GM18873 (cell line): ENCODE measurements at regions not wholly inside any gene's neighbourhood (a gene's known extent, or its start where the extent isn't known, plus 50 kb on each side); places are given as distances from the start of the nearest gene placed in this dataset.
"Not testable (repeated sequence)": the region's sequence is repeated elsewhere in the genome, so short reads cannot be mapped to it uniquely, and the experiment has no call there.

Experiments used
- ATAC-seq: cut with Tn5 transposase; IDR thresholded peaks from one replicate; pipeline ENCODE4 v1.9.1; 2021; ENCODE audit warnings: mild to moderate bottlenecking, moderate library complexity, moderate number of reproducible peaks; ENCODE audit not compliant: unreplicated experiment, low FRiP score

DNA sequence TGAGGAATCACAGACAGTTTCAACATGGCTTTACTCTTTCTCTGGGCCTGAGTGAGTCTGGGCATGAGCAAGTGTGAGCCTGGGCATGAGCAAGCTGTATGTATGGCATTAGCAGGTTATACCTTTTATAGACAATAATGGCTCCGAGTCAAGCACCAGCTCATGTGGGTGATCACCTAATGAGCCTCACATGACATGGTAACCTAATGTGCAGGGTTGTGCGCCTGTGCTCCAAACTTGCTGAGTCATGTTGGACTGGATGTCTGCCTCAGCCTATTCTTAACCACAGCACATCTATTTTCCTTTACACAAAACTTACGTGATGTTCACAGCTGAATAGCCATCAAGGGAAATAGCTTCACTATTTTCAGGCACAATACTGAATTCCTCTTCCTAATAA is 236.2 kb upstream of the NRIP1 start:
- no peak for ATAC-seq

DNA sequence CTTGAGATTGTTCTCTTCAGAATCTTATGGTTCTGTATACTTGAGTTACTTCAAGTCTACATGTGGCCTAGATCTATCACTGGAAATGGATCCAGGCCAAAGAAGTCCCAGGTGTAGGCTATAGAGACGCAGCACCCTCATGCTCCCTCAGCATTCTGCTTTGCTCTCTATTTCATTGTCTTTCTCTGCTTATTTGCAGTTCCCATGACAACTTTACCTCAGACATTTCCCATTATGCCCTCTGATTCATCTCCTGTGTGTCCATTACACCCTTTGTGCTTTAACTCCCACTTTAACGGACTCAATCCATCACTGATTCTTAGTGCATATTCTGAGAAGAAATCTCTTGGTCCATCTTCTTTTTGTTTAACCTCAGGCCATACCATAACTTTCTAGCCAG is 236.9 kb upstream of the NRIP1 start:
- no peak for ATAC-seq

DNA sequence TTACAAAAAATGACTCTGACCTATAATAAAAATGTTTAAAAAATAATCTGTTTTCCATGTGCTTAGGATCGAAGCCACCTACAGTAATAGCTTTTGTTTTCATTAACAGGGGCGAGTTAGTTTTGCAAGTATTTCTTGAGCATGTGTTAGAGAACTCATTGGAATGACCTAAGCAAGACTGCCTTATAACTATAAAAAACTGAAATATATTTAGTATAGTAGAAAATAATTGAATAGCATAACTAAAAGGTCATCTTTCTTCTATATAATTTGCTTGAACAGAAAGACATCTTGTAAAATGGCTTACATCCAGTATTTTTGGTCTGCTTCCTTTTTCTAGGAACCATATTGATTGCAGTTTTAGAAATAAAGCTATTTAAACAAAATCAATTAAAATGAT is 241.5 kb upstream of the NRIP1 start:
- ATAC-seq = no peak

DNA sequence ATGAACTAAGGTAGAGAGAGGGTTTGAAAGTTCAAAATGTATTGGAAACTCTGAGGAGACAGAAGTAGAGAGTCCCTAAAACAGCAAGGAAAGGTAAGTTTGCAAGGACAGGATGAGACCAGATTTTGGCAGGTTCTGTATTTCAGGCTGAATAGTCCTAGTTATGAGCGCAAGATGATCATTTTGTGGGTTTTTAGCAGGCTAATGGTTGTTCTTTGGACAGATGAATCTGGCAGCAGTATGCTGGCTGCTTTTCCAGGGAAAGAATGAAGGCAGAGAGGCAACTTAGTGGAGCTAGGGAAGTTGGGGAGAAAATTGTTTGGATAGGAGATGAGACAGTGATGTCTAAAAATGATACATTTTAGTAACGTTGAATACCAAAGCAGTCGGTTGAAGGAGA is 243.5 kb upstream of the NRIP1 start:
- no peak for ATAC-seq

DNA sequence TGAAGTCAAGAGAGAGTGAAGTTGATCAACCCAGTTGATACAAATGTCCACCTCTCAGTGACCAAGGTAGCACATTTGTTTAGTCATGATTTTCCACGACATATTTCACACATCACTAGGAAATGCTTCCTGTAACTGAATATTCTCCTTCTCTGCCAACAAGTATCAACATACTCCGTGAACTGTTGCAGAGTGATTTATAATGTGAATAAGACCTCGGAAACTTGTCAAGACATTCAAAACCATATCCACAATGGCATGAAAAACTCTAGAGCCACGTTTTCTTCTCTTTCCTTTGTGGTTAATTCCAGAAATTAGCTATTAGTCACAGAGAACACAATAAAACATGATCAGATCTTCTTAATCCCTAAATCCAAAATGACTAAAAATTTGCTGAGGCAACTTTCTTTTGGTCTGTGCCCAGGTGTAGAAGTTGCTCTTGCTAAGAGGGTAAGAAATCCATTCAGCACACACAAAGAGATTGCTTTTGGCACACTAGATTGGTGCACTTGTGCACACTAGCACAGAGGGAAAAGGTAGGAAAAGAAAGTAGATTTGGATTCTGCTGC is 244.3 kb upstream of the NRIP1 start:
- ATAC-seq = no peak

DNA sequence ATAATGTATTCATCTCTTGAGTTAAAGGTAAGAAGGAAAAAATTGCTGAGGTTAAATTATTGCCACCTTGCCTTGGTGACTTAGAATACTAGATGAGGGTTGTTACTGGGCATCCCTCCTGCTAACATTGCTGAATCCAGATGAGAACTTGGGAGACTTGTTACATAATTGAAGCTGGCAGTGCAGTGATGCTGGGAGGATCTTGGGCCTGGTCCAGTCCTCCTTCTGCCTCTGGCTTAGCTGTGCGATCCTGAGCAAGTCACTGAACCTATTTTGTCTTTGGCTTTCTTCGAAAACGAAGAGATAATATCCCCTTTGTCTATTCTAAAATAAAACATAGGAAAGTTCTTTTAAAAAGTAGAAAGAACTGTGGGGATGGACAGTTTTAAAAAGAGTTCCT is 244.9 kb upstream of the NRIP1 start:
- no peak for ATAC-seq

DNA sequence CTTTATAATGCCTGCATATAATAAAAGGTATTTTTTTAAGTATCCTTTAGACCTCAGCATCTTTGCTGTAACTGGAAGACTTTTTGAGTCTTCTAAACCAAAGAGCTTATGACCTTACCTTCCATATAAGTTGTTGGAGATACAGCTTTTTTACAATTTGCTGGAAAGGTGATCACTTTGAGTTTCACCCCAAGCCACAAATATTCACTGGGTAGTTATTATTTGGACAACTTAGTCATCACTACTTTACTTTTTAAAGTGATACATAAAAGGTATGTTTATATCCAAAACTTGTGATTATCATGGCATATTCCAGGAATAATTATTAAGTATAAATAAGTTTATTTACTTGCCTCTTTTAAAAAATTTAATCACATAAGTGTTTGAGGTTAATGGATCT is 246.7 kb upstream of the NRIP1 start:
- no peak for ATAC-seq

DNA sequence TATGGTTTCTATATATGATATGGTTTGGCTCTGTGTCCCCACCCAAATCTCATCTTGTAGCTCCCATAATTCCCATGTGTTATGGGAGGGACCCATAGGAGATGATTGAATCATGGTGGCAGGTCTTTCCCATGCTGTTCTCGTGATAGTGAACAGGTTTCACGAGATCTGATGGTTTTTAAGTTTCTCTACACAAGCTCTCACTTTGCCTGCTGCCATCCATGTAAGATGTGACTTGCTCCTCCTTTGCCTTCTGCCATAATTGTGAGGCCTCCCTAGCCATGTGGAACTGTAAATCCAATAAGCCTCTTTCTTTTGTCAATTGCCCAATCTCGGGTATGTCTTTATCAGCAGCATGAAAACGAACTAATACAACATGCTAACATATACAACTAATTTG is 252.2 kb upstream of the NRIP1 start:
- not testable (repeated sequence) for ATAC-seq

DNA sequence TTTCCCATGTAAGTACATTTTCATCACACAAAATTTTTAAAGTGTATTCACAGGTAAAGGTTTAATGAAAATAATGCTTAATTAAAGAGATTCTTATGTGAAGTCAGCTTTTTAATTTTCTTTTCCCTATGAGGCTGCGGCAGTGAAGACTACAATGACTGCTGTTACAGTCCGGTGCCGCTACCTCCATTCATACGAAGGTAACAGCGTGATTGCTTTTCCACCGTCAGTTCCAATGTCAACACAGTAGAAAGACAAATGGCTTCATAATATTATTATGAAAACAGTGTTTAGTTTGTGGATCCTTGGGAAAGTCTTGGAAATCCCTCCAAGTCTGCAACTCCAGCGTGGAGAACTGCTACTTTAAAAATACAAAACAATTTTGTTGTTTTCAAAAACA is 254.9 kb upstream of the NRIP1 start:
- no peak for ATAC-seq

DNA sequence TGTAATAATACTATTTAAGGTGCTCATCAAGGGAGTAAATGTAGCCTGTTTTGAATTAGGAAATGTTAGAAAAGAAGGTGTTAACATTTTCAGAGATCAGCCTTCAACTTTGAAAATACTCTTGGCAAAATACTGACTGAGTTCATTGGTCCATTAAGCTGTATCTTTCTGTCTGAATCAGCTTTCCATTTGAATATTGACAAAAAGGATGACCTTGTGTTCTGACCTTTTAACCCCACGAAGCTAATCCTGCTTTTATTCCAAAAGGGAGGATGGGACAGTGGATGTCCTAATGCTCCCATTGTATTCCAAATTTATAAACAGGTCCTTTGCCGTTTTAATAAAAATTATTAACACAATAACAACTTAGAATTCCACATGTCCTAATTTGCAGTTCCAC is 259.7 kb upstream of the NRIP1 start:
- ATAC-seq = no peak

DNA sequence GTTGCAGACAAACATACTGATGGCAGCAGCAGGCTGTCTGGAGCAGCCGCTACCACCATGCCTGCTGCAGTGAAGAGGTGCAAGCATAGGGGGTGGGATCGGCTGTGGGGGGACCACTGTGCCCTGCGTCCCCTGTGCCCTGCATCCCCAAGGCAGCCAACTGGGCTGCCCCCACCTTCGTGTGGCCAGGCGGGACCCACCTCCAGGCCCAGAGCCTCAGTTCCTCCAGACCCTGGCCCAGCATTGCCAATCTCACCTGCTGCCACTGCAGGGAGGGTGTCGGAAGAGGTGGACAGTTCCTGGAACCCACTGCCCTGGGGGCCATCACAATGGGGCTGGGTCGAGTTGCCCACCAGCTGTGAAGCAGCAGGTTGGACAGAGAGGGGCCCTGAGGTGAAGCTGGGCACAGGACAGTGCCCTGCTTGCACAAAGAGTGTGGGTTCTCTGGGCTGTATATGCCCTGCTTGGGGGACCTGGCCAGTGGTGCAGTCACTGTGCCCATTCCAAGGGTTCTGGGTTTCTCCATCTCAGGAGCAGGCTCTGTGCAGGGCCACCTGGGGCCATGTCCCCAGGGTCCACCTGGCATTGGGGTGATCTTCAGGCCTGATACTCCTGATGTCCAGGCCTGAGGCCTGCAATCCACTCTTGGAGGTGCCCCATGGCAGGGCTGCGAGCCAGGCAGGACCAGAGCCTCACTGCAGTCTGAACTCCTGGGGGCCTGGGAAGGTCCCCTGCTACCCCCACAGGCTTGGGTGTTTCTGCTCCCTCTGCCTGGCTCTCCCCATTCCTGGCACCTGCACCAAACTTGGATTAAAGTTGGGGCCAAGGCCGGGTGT is 261.4 kb upstream of the NRIP1 start:
- ATAC-seq = no peak

DNA sequence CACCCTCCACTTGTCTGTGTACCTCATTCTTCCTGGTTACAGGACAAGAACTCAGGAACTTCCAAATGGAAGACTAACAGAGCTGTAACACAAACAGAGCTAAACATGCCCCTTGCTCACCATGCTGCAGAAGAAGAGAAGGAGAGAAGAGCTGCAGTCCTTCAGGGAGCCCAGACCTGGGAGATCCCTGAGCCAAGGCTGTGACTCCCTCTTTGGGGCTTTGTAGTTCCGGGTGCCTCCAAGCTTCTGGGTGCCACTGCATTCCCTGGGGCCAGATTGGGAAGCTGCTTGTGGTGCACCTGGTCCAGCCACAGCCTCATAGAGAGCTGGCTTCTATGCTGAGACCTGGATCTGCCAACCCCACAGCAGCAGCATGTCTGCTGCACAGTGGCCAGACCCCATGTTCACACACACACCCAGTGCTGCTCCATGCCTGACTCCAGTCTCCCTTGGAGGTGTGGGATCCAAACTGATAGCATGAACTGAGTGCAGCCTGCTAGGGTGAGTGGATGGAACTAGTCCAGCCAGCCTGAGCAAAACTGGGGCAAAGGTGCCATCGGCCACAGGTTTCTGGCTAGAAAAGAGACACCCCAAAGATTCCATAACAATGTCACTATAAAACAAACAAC is 263.0 kb upstream of the NRIP1 start:
- no peak for ATAC-seq

DNA sequence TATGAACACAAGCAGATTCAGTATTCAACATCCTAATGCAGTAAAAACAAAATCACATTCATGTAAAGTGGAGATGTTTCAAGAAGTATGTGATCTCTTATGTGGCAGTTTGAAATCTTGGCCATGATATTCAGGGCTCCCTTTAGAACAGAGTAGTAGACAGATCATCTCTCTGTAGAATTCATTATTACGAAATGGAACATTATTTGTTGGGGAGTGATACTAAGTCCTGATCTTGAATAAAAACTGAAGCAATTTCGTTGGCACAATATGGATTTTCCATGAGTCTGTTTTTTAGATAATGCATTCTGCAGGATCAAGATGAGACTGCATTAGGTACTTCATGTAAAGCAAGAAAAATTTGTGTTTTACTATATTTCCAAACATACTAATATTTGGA is 264.4 kb upstream of the NRIP1 start:
- ATAC-seq = no peak

DNA sequence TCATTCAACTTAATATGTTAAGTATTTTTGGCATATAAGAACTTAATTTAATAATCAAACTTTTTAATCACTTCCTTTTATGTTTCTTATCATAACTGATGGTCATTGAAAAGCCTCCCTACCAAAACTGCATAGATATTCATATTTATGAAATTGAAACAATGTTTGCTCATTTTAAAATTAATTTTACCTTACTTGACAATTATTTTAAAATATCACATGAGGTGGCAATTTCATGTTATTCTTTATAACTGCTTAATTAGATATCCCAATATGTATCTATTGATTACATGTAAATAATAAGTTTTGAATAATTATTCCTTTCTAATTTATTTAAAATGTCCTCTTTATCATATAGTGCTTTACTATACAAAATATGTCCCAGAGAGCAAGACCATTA is 266.1 kb upstream of the NRIP1 start:
- no peak for ATAC-seq

DNA sequence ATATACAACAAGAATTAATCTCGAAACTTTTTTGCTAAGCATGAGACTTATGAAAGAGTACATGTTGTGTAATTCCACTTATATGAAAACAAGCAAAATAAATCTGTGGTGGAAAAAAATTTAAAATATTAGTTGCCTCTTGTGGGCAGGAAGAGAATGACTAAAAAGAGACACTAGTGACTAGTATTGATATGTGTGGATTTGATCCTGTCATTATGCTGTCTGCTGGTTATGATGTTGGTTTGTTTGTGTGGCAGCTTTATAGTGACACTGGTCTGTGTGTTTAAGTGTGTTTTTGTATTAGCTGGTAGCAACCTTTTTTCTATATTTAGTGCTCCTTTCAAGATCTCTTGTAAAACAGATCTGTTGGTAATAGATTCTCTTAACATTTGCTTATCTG is 267.8 kb upstream of the NRIP1 start:
- no peak for ATAC-seq

DNA sequence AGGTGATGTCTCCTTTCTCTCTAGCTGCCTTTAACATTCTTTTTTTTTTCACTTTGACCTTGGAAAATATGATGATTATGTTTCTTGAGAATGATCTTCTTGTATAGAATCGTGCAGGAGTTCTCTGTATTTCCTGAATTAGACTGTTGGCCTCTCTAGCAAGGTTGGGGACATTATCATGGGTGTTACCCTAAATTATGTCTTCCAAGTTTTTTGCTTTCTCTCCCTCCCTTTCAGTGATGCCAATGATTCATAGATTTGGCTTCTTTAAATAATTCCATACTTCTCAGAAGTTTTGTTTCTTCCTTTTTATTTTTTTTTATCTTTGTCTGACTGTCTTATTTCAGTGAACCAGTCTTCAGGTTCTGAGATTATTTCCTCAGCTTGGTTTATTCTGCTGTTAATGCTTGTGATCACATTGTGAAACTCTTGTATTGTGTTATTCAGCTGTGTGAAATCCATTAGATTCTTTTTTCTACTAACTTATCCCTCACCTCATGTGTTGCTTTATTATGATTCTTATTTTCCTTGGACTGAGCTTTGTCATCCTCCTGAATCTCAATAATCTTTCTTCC is 268.4 kb upstream of the NRIP1 start:
- no peak for ATAC-seq

DNA sequence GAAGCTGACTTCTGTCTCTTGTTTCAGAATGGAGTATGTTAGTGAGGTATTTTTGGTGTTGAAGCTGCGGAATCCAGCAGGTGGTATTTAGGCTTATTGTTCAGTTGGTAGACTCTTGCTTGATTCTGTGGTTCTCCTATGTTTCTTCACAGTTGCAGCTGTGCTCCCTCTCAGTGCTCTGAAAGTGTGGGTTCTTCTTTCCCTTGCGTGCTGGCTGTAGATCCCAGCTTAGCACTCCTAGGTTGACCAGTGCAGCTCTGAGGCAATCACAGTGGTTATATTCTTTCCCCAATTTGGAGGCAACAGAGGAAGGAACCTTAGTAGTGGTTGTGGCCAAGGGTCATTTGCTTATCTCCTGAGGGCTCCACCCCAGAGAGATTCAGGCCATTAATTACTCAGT is 269.2 kb upstream of the NRIP1 start:
- no peak for ATAC-seq

DNA sequence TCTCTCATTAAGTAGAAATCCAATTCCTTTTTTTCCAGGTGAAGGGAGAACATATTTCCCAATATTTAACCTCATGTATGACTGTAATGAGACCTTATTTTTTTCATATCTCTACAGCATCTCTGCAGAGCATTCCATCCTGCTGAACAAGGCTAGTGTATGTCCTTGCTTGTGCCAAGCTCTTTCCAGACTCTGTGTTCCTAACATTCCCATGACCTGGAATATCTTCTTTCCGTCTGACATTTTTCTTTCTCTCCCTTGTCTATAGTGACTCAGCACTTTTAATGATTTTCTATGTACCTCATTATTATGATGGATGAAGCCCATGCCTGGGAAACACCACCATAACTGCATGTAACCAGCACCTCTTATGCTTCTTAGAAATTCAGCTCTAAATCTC is 278.3 kb upstream of the NRIP1 start:
- ATAC-seq = no peak

DNA sequence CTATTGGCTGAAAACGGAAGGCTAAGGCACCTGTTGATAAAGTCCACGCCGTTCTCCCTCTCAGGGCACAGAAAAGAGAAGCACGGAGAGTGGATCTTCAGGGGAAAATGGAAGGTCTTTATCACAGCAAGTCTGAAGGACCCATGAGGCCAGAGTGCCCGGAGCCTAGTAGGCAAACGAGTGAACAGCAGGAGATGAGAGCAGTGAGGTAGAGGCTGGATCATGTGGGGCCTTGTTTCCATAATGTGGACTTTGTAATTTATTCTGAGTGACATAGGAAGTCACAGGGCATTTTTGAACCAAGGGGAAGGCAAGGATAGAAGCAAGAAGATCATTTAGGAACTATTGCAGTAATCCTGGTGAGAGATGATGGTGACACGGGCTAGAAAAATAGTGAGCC is 287.2 kb upstream of the NRIP1 start:
- ATAC-seq = no peak

DNA sequence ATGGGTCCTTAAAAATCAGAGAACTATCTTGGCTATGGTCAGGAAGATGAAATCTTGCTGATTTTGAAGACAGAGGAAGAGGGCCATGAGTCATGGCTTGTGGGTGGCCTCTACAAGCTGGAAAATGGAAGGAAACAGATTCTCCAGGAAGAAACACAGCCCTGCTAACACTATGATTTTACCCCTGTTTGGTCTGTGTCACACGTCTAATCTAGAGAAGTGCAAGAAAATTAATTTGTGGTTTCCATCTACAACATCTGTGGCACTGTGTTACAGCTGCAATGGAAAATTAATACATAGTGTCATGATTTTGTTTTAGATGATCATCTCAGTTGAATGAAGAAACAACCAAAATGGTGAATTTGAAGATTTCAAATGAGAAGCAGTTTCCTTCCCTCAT is 288.7 kb upstream of the NRIP1 start:
- no peak for ATAC-seq

DNA sequence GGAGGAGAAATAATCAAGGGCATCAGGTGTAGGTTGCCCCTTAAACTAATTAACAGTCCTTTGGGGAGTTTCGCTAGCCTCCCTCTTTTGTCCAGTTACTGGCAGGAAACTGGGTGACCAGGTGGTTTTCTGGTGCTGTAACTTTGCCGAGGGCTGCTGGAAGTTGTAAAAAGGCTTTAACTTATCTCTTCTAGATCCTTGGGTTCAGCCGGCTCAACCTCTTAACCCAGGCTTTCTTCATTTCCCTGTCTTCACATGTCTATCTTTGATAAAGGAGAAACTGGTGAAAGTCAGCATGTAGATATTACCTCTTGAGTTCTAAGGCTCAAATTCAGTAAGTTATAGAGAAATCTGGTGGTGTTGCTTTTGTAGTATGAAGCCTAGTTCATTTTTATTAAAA is 289.7 kb upstream of the NRIP1 start:
- ATAC-seq = no peak

DNA sequence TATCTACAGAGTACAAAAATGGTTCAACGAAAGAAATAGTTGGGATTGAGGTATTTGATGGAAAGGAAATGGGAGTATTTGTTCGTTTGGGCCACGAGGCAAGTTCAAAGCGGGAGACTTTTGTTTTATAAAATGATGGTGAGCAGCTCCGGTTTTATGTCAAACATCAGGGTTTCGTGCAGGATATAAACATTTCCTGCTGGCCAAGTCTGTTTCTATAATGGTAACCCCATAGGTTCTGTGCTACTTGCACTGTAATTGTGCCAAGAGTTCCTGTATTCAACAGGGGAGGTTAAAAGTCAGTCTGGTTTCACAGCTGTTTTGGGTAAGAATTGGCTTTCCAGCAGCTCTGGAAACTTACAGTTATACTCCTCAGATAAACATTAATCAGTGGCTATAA is 290.3 kb upstream of the NRIP1 start:
- no peak for ATAC-seq
